ENCODE measurements at regions not wholly inside any gene's neighbourhood (a gene's known extent, or its start where the extent isn't known, plus 50 kb on each side); places are given as distances from the start of the nearest gene placed in this dataset.

DNA sequence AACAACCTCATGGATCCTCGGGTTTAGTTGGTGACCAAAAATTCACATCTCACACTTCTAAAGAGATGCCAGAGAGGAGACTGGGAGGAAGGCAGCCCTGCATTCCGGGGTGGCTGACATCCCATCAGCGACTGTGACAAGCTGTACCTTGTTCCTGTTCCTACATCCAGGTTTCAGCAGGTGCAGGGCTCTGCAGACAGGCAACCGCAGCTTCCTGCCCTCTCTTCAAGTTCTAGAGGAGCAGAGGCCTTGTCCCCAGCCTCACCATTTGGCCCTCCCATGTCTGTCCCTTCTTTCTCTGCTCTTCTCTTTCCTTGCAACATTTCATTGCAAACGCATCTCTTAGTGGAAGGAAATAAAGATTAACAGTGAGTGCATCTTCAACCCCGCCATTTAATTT lies 454.6 kb downstream of the IRX1 start:
- Mint-ChIP-seq H3K4me1 (peaks cover 30% of the 10 kb centered on the region), H3K36me3 (ENCODE audit: low read depth) (no peaks in the 10 kb centered on the region), H3K9me3 (no peaks in the 10 kb centered on the region), H3K27ac (ENCODE audit: unreplicated experiment) (no peak overlapping the region), H3K27me3 (ENCODE audit: low read depth) (no peaks in the 10 kb centered on the region), H3K4me3 (no peak overlapping the region)
- TF ChIP-seq, protein P1, sequence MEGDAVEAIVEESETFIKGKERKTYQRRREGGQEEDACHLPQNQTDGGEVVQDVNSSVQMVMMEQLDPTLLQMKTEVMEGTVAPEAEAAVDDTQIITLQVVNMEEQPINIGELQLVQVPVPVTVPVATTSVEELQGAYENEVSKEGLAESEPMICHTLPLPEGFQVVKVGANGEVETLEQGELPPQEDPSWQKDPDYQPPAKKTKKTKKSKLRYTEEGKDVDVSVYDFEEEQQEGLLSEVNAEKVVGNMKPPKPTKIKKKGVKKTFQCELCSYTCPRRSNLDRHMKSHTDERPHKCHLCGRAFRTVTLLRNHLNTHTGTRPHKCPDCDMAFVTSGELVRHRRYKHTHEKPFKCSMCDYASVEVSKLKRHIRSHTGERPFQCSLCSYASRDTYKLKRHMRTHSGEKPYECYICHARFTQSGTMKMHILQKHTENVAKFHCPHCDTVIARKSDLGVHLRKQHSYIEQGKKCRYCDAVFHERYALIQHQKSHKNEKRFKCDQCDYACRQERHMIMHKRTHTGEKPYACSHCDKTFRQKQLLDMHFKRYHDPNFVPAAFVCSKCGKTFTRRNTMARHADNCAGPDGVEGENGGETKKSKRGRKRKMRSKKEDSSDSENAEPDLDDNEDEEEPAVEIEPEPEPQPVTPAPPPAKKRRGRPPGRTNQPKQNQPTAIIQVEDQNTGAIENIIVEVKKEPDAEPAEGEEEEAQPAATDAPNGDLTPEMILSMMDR (conservative IDR thresholded peaks at IDR 0.05), result no peak
- no peak for DNase-seq (ENCODE audit: low read depth, low spot score)

DNA sequence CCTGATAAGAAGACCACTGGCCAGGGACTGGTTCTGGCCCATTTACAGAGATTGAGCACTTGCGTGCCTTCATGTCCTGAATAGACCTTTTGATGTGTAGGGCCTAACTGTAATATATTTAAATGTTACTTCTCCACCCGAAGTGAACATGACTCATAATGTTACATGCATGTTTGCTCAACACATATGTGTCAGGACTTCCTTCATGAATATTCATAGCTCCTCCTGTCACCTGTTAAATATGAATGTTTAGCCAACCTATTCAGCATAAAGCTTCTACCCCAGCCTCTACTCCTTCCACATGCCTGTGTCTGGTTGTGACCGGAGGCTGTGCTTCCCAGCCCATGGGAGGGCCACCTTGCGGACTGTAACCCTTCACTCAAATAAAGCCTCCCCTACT lies 457.5 kb downstream of the IRX1 start:
- TF ChIP-seq, protein P1 (conservative IDR thresholded peaks at IDR 0.05), result no peak
- H3K4me1 Mint-ChIP-seq, result peaks cover 28% of the 10 kb centered on the region
- no peaks in the 10 kb centered on the region for H3K36me3 Mint-ChIP-seq (ENCODE audit: low read depth)
- no peak for DNase-seq (ENCODE audit: low read depth, low spot score)
- peaks cover 10% of the 10 kb centered on the region for H3K9me3 Mint-ChIP-seq
- no peak overlapping the region for H3K4me3 Mint-ChIP-seq
- no peak overlapping the region for H3K27ac Mint-ChIP-seq (ENCODE audit: unreplicated experiment)
- no peaks in the 10 kb centered on the region for H3K27me3 Mint-ChIP-seq (ENCODE audit: low read depth)

GRCh38 chr5:4054092-4054491 lies 458.5 kb downstream of the IRX1 start:
- Mint-ChIP-seq H3K4me3 (no peak overlapping the region), H3K9me3 (peaks cover 10% of the 10 kb centered on the region), H3K27me3 (ENCODE audit: low read depth) (no peaks in the 10 kb centered on the region), H3K27ac (ENCODE audit: unreplicated experiment) (no peak overlapping the region), H3K36me3 (ENCODE audit: low read depth) (no peaks in the 10 kb centered on the region), H3K4me1 (peaks cover 19% of the 10 kb centered on the region)
- no peak for DNase-seq (ENCODE audit: low read depth, low spot score)
- TF ChIP-seq, protein P1 (conservative IDR thresholded peaks at IDR 0.05), result no peak

DNA sequence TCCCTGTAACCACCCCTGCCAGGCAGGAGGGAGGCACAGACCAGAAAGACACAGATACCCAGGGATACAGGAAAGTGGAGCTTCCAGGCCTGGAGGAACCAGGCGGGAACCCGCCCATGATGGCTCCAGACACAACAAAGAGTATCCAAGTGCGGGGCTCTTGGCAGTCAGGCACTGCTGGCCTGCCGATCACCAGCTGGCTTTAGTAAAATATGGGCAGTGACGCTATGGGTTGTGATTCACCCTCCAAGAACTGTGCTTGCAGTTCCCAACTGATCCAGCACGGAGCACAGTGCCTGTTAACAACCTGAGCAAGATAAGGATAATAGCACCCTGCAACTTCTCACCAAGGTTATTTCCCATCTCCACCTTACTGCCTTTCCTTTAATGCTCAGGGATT lies 463.3 kb downstream of the IRX1 start:
- H3K4me3 Mint-ChIP-seq, result no peak overlapping the region
- H3K9me3 Mint-ChIP-seq, result peaks cover 10% of the 10 kb centered on the region
- DNase-seq (ENCODE audit: low read depth, low spot score), result no peak
- no peak overlapping the region for H3K27ac Mint-ChIP-seq (ENCODE audit: unreplicated experiment)
- TF ChIP-seq, protein P1 (conservative IDR thresholded peaks at IDR 0.05), result no peak
- no peaks in the 10 kb centered on the region for H3K27me3 Mint-ChIP-seq (ENCODE audit: low read depth)
- H3K36me3 Mint-ChIP-seq (ENCODE audit: low read depth), result no peaks in the 10 kb centered on the region
- no peaks in the 10 kb centered on the region for H3K4me1 Mint-ChIP-seq

GRCh38 chr5:4065472-4066320 lies 470.1 kb downstream of the IRX1 start:
- no peak for DNase-seq (ENCODE audit: low read depth, low spot score)
- no peaks in the 10 kb centered on the region for H3K4me1 Mint-ChIP-seq
- no peaks in the 10 kb centered on the region for H3K27me3 Mint-ChIP-seq (ENCODE audit: low read depth)
- H3K36me3 Mint-ChIP-seq (ENCODE audit: low read depth), result no peaks in the 10 kb centered on the region
- H3K9me3 Mint-ChIP-seq, result peaks cover 2% of the 10 kb centered on the region
- TF ChIP-seq, protein P1 (conservative IDR thresholded peaks at IDR 0.05), result no peak
- H3K27ac Mint-ChIP-seq (ENCODE audit: unreplicated experiment), result no peak overlapping the region
- H3K4me3 Mint-ChIP-seq, result no peak overlapping the region

All from neural crest cell (in vitro differentiated cells).